Keratinocyte (primary cell): ENCODE measurements at regions not wholly inside any gene's neighbourhood (a gene's known extent, or its start where the extent isn't known, plus 50 kb on each side); places are given as distances from the start of the nearest gene placed in this dataset.

Source experiments
- CTCF ChIP-seq, 3 experiments: IDR thresholded peaks in 1 of 3; conservative IDR thresholded peaks in 1 of 3; optimal IDR thresholded peaks in 1 of 3; 2 replicates in 2 of 3; 3 replicates in 1 of 3; pipeline versions ENCODE3 to v1.5.1; 2011; ENCODE audit warnings: low read length in 3 of 3, mild to moderate bottlenecking in 3 of 3, moderate library complexity in 2 of 3, control low read depth in 1 of 3, inconsistent platforms in 1 of 3; ENCODE audit not compliant: insufficient read depth in 2 of 3; ENCODE audit errors: extremely low read depth in 1 of 3
- EZH2 ChIP-seq: IDR thresholded peaks from one replicate; pipeline ENCODE4 v1.6.1; 2012; ENCODE audit warnings: inconsistent platforms, mild to moderate bottlenecking, low read length, moderate library complexity

DNA sequence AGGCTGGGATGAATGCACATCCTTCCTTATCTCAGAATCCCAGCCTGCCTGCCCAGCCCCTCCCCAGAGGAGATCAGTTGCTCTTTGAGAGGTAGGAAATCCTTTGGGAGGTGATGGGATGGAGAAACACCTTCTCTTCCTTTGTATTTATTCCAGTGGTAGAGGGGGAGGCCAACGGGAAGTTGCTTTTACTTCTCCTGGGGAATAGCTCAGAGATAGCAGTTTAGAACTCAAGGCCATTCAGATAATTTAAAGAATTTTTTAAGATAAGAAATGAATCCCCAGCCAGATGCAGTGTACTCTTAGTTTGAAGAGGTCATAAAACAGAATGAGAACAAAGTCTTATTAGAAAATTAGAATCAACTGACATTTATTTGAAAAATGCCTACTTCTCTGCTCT lies 67.4 kb upstream of the PPM1B start:
- TF ChIP-seq CTCF (optimal IDR thresholded peaks at IDR 0.05 in 1 of 3, IDR thresholded peaks at IDR 0.05 in 1 of 3, conservative IDR thresholded peaks at IDR 0.05 in 1 of 3; ENCODE audit: extremely low read depth in 1 of 3, insufficient read depth in 2 of 3, low read length in 3 of 3), result no peak
- TF ChIP-seq EZH2, result no peak
